ENCODE measurements at regions not wholly inside any gene's neighbourhood (a gene's known extent, or its start where the extent isn't known, plus 50 kb on each side); places are given as distances from the start of the nearest gene placed in this dataset.

GRCh38 chr3:160135851-160136250 is 89.4 kb upstream of the C3orf80 start:
- H3K4me3 ChIP-seq (ENCODE audit: control insufficient read depth in 2 of 3, extremely low read depth in 1 of 3, insufficient read depth in 2 of 3, low read depth in 1 of 3, low read length in 3 of 3): no peak overlapping the region
- H3K9me1 ChIP-seq (ENCODE audit: control insufficient read depth, extremely low read depth, insufficient read depth, low read length): no peaks in the 10 kb centered on the region
- H3K9ac ChIP-seq (ENCODE audit: control insufficient read depth, extremely low read depth, insufficient read depth, low read length): no peak overlapping the region
- no peak for DNase-seq (ENCODE audit: low read depth, low spot score)
- no peaks in the 10 kb centered on the region for H3K27me3 ChIP-seq (ENCODE audit: control insufficient read depth, extremely low read depth, insufficient read depth, low read length)
- TF ChIP-seq CTCF (optimal IDR thresholded peaks at IDR 0.05 in 1 of 3, IDR thresholded peaks at IDR 0.05 in 1 of 3, conservative IDR thresholded peaks at IDR 0.05 in 1 of 3; ENCODE audit: extremely low read depth in 1 of 3, insufficient read depth in 2 of 3, low read length in 3 of 3) (no peak), EZH2 (IDR thresholded peaks at IDR 0.05; ENCODE audit: low read length) (no peak)
- H4K20me1 ChIP-seq (ENCODE audit: control insufficient read depth, extremely low read depth, insufficient read depth, low read length): no peaks in the 10 kb centered on the region
- H2AFZ ChIP-seq (ENCODE audit: control insufficient read depth, low read length): no peak overlapping the region
- no peak for FAIRE-seq
- no peaks in the 10 kb centered on the region for H3K36me3 ChIP-seq (ENCODE audit: control insufficient read depth in 2 of 2, extremely low read depth in 1 of 2, insufficient read depth in 2 of 2, low read length in 2 of 2)
- H3K9me3 ChIP-seq (ENCODE audit: control insufficient read depth, low read depth, low read length): no peaks in the 10 kb centered on the region
- dilution Hi-C loops (cut with MboI; ENCODE audit: extremely low pct_ligation_motif_present, low sequenced_read_pairs): no loop called here
- H3K27ac ChIP-seq (ENCODE audit: control insufficient read depth, insufficient read depth, low read length): no peak overlapping the region
- peaks cover 4% of the 10 kb centered on the region for H3K4me1 ChIP-seq (ENCODE audit: control insufficient read depth, extremely low read depth, insufficient read depth, low read length)
- no peaks in the 10 kb centered on the region for H3K79me2 ChIP-seq (ENCODE audit: control insufficient read depth, insufficient read depth, low read length)
- no peak overlapping the region for H3K4me2 ChIP-seq (ENCODE audit: control insufficient read depth, extremely low read depth, insufficient read depth, low read depth, low read length)

GRCh38 chr3:160136421-160136820 is 88.8 kb upstream of the C3orf80 start:
- dilution Hi-C loops (cut with MboI; ENCODE audit: extremely low pct_ligation_motif_present, low sequenced_read_pairs): no loop called here
- DNase-seq (ENCODE audit: low read depth, low spot score) (no peak), FAIRE-seq (no peak)
- Histone ChIP-seq H3K36me3 (ENCODE audit: control insufficient read depth in 2 of 2, extremely low read depth in 1 of 2, insufficient read depth in 2 of 2, low read length in 2 of 2) (no peaks in the 10 kb centered on the region), H3K9me3 (ENCODE audit: control insufficient read depth, low read depth, low read length) (no peaks in the 10 kb centered on the region), H4K20me1 (ENCODE audit: control insufficient read depth, extremely low read depth, insufficient read depth, low read length) (no peaks in the 10 kb centered on the region), H3K9me1 (ENCODE audit: control insufficient read depth, extremely low read depth, insufficient read depth, low read length) (no peaks in the 10 kb centered on the region), H3K79me2 (ENCODE audit: control insufficient read depth, insufficient read depth, low read length) (no peaks in the 10 kb centered on the region), H3K4me1 (ENCODE audit: control insufficient read depth, extremely low read depth, insufficient read depth, low read length) (peaks cover 4% of the 10 kb centered on the region), H3K27ac (ENCODE audit: control insufficient read depth, insufficient read depth, low read length) (no peak overlapping the region), H3K9ac (ENCODE audit: control insufficient read depth, extremely low read depth, insufficient read depth, low read length) (no peak overlapping the region), H2AFZ (ENCODE audit: control insufficient read depth, low read length) (no peak overlapping the region), H3K27me3 (ENCODE audit: control insufficient read depth, extremely low read depth, insufficient read depth, low read length) (no peaks in the 10 kb centered on the region), H3K4me3 (ENCODE audit: control insufficient read depth in 2 of 3, extremely low read depth in 1 of 3, insufficient read depth in 2 of 3, low read depth in 1 of 3, low read length in 3 of 3) (no peak overlapping the region), H3K4me2 (ENCODE audit: control insufficient read depth, extremely low read depth, insufficient read depth, low read depth, low read length) (no peak overlapping the region)
- TF ChIP-seq CTCF (optimal IDR thresholded peaks at IDR 0.05 in 1 of 3, IDR thresholded peaks at IDR 0.05 in 1 of 3, conservative IDR thresholded peaks at IDR 0.05 in 1 of 3; ENCODE audit: extremely low read depth in 1 of 3, insufficient read depth in 2 of 3, low read length in 3 of 3) (no peak), EZH2 (IDR thresholded peaks at IDR 0.05; ENCODE audit: low read length) (no peak)
